H1 (cell line): ENCODE measurements at regions not wholly inside any gene's neighbourhood (a gene's known extent, or its start where the extent isn't known, plus 50 kb on each side); places are given as distances from the start of the nearest gene placed in this dataset.

Experiments
- CHD1 ChIP-seq: IDR thresholded peaks from 2 replicates; pipeline ENCODE4 v1.6.1; 2012; ENCODE audit warnings: low read depth, low read length, improper control_type of control experiment
- EZH2 ChIP-seq: fragments of 200-600 bp; sonication (generic); IDR thresholded peaks from 2 replicates; pipeline ENCODE4 v1.7.1; 2012; ENCODE audit warnings: low read depth, mild to moderate bottlenecking, moderate library complexity, low read length, inconsistent platforms; ENCODE audit not compliant: severe bottlenecking
- GABPA ChIP-seq: IDR thresholded peaks from 2 replicates; pipeline ENCODE4 v1.6.1; 2011; ENCODE audit warnings: mild to moderate bottlenecking, low read length, moderate library complexity, borderline replicate concordance; ENCODE audit not compliant: insufficient read depth
- JUN ChIP-seq: IDR thresholded peaks from 2 replicates; pipeline ENCODE4 v1.6.1; 2011; ENCODE audit warnings: low read depth, mild to moderate bottlenecking, improper control_type of control experiment, low read length
- POLR2AphosphoS5 ChIP-seq: IDR thresholded peaks from 2 replicates; pipeline ENCODE4 v1.6.1; 2011; ENCODE audit warnings: low read depth, low read length
- RBBP5 ChIP-seq: IDR thresholded peaks from 2 replicates; pipeline ENCODE4 v1.7.1; 2012; ENCODE audit warnings: low read depth, mild to moderate bottlenecking, inconsistent platforms, low read length, moderate library complexity, borderline replicate concordance
- SIN3A ChIP-seq, 2 experiments: IDR thresholded peaks in 1 of 2; conservative IDR thresholded peaks in 1 of 2; 2 replicates each; pipeline ENCODE4 v1.6.1; 2011 to 2012; ENCODE audit warnings: low read length in 2 of 2, improper control_type of control experiment in 1 of 2, low read depth in 1 of 2, mild to moderate bottlenecking in 1 of 2
- TF ChIP-seq, protein P1 (sequence below), 3 experiments: IDR thresholded peaks; 1 replicate in 2 of 3; 2 replicates in 1 of 3; pipeline versions ENCODE4 v1.5.1 to v1.6.1; 2011; ENCODE audit warnings: low read length in 3 of 3, mild to moderate bottlenecking in 3 of 3, inconsistent platforms in 2 of 3, low read depth in 1 of 3, moderate library complexity in 1 of 3; ENCODE audit not compliant: insufficient read depth in 1 of 3; ENCODE audit errors: control extremely low read depth in 1 of 3
- TF ChIP-seq, protein P2 (sequence below): IDR thresholded peaks from 2 replicates; pipeline ENCODE4 v1.6.1; 2012; ENCODE audit warnings: low read length, inconsistent platforms

DNA sequence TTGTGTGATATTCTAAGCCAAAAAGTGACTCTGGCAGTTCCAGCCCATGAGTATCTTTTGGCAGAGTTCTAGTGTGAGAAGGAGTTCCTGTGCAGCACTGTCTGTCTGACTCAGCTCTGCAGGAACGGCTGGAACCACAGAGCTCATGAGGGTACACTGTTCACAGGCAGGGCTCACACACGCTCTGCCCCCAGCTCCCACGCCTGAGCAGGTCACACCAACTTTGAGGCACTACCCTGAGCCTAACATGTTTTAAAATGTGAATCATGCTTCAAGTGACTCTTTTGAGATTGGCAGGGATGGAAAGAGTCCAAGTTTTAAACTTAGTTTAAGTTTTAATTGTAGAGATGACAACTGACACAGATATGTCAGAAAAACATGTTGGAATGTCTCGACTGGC is 1203.3 kb downstream of the UQCRFS1 start:
- TF ChIP-seq EZH2 (no peak), CHD1 (no peak), JUN (no peak), RBBP5 (no peak), SIN3A (conservative IDR thresholded peaks at IDR 0.05 in 1 of 2, IDR thresholded peaks at IDR 0.05 in 1 of 2; ENCODE audit: low read depth in 1 of 2, low read length in 2 of 2) (no peak), POLR2AphosphoS5 (no peak), GABPA (no peak)
- TF ChIP-seq, protein P1, sequence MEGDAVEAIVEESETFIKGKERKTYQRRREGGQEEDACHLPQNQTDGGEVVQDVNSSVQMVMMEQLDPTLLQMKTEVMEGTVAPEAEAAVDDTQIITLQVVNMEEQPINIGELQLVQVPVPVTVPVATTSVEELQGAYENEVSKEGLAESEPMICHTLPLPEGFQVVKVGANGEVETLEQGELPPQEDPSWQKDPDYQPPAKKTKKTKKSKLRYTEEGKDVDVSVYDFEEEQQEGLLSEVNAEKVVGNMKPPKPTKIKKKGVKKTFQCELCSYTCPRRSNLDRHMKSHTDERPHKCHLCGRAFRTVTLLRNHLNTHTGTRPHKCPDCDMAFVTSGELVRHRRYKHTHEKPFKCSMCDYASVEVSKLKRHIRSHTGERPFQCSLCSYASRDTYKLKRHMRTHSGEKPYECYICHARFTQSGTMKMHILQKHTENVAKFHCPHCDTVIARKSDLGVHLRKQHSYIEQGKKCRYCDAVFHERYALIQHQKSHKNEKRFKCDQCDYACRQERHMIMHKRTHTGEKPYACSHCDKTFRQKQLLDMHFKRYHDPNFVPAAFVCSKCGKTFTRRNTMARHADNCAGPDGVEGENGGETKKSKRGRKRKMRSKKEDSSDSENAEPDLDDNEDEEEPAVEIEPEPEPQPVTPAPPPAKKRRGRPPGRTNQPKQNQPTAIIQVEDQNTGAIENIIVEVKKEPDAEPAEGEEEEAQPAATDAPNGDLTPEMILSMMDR (IDR thresholded peaks at IDR 0.05; ENCODE audit: control extremely low read depth in 1 of 3, insufficient read depth in 1 of 3, low read depth in 1 of 3, low read length in 3 of 3) = no peak
- TF ChIP-seq, protein P2, sequence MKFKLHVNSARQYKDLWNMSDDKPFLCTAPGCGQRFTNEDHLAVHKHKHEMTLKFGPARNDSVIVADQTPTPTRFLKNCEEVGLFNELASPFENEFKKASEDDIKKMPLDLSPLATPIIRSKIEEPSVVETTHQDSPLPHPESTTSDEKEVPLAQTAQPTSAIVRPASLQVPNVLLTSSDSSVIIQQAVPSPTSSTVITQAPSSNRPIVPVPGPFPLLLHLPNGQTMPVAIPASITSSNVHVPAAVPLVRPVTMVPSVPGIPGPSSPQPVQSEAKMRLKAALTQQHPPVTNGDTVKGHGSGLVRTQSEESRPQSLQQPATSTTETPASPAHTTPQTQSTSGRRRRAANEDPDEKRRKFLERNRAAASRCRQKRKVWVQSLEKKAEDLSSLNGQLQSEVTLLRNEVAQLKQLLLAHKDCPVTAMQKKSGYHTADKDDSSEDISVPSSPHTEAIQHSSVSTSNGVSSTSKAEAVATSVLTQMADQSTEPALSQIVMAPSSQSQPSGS = no peak
